Activated naive CD4-positive, alpha-beta T cell treated with Interleukin-2 at 50 U/mL for 16 hours (primary cell): ENCODE measurements at regions not wholly inside any gene's neighbourhood (a gene's known extent, or its start where the extent isn't known, plus 50 kb on each side); places are given as distances from the start of the nearest gene placed in this dataset.

Source experiments
- DNase-seq: peaks from one replicate; pipeline ENCODE4 v3.0.0-alpha.2; 2020

DNA sequence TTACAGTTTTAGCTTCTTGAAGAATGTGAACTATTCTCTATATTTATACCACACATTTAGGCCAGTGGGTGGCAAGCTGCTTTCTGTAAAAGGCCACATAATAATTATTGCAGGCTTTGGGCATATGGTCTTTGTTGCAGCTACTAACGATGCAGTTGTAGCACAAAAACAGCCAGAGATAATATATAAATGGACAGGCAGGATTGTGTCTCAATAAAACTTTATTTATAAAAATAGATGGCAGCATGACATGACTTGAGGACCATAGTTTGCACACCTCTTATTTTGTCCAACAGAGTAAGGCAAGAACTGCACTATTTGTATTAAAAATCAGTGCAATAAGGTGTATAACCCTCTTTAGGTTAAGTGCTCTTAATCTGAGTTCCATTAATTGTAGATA lies 415.0 kb downstream of the ANXA1 start:
- DNase-seq: no peak

DNA sequence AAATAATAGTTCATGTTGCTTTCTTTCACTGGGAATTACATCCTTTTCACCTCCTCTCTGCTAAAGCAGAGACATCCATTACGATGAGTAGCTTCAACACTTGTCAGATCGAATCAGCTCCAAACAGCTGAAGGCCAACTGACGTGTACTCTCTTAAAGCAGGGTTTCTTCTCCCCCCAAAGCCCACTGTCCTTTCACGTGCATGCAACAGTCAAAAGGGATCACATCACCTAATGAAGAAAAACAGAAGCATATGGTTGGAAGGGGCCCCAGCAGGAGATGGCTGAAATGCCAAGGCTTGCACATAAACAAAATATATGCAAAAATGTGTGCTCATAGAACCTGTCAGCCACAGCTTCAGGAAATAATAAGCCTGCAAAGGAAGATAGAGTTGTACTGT lies 421.6 kb downstream of the ANXA1 start:
- no peak for DNase-seq

DNA sequence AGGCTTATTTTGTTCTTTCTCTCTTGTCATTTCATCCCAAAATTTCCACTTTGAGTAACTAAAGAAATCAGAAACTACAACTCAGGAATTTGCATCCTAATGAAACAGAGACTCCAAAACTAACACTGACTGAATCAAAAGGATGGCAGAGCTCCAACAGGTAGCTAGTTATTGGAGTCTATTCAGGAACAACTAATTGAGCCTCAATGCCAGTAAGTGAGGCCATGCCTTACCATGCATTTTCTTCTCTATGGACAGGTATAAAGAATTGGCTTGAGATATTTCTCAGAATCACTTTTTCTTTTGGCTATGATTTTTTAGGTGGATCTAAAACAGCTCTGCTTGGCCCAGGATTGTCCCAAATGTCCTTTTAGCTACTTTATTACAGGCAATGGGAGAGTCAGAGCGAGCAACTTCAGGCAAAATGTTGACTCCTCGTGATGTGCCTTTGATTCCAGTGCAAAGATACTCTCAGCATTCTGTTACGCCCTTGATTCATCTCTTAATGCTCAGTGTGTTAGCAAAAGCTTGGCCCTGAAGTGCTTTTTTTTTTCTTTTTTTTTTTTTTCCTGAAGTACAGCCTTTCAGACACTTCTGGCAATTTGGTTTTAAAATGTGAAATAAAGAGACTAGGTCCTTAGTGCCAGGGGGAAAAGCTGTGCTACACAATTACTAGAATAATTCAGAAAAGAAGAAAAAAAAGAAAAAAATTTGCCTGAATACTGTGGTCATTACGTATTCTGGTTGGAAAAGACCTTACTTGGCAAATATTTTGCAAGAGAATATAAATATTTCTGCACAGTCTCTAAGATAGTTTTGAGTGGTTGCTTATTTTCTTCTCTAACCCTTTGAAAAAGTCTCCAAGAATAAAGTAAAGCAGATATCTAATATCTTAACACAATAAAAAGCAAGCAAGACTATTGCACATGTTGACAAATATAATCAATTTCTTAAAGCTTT lies 423.7 kb downstream of the ANXA1 start:
- DNase-seq: no peak

GRCh38 chr9:73577848-73578247 lies 426.2 kb downstream of the ANXA1 start:
- DNase-seq: no peak

DNA sequence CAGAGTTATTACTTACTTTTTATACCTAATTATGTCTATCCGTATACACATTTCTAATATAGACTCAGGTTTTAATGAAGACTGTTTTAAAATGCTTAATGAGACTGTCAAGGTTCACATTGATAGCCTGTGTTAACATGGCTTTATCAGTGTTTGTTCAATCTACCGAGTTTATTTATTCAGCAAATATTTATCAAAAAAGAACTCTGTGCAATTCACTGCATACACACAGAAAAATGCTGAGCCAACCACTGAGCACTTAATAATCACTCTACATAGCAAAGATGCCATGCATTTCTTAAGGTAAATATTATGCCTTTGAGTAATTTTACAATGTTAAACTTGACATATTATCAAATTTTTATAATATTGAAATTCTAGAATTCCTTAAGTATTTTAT lies 428.2 kb downstream of the ANXA1 start:
- no peak for DNase-seq

GRCh38 chr9:73583576-73583975 lies 431.9 kb downstream of the ANXA1 start:
- DNase-seq: no peak

GRCh38 chr9:73595036-73595545 lies 443.4 kb downstream of the ANXA1 start:
- DNase-seq: no peak

DNA sequence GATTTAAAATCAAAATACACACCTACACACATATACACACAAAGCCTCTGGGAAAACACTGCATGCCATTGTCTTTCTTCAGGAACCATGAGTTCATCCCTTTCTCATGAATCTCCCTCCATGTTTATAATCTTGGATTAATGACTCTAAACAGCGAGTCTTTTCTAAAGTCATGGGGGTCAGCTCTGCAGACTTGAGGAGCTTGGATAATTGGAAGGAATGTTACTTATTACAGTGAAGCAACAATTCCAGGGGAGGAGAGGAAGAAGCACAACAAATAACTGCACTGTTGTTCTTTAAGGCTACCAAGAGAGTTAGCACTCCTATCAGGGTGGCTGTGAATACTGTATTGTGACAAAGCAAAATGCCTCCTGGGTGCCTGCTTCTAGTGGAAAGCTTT lies 444.7 kb downstream of the ANXA1 start:
- DNase-seq: no peak

DNA sequence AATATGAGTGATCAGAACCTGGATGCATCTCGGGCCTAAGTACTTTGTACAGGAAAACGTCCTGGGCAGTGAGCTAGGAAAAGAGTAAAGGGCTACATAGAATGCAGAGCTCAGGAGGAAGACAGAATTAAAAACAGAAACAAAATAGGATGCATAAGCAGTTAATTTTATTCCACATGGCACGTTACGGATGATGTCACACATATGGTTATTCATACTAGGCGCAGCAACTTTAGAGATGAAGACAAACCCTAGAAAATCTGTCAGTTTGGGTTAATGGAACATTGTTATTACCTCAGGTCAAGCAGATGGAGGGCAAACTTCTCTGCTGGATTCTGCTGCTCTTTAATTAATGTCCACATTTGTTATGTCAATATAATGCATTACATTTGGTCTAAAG lies 445.4 kb downstream of the ANXA1 start:
- no peak for DNase-seq

- no peak for DNase-seq
These were observed 446.1 kb downstream of the ANXA1 start for GRCh38 chr9:73597771-73598170.

- no peak for DNase-seq
These were observed 457.7 kb downstream of the ANXA1 start for GRCh38 chr9:73609381-73609780.

DNA sequence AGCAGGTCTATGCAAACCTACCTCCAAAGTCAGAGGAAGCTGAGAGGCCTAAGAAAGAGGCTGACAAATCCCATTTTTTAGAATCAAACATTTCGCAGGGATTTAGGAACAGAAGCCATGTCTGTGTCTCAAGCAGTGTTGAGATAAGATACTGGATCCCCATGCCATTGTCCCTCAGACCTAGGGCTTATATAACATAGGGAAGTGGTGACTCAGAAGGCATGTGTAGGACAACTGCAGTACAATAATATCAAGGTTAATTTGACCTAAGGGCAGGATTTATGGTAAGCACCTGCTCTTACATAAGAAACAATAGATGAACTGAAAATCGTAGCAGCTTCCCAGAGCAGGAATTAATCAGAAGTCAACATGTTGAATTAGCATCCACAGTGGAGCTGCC lies 459.4 kb downstream of the ANXA1 start:
- no peak for DNase-seq

GRCh38 chr9:73613092-73613701 lies 461.5 kb downstream of the ANXA1 start:
- DNase-seq: no peak

DNA sequence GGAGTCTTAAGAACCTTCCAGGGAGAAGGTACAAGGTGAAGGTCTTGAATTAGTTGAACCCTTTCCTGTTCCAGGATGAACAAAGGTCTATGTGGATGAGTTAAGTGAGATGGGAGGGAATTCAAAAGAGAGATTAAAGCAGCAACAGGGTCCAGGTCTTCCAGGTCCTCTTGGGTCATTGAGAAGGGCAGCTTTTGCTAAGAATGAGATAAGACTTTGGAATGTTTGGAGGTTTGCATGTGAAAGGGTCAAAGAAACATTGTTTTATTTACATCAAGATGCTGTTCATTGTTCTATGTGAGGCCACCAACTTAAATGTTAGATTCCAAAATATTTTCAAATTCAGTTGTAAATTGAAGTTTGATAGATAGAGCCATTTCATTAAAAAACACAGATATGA lies 463.9 kb downstream of the ANXA1 start:
- DNase-seq: no peak

- DNase-seq: no peak
These were observed 465.9 kb downstream of the ANXA1 start for GRCh38 chr9:73617586-73617985.

- DNase-seq: no peak
These were observed 489.3 kb downstream of the ANXA1 start for GRCh38 chr9:73640971-73641370.

GRCh38 chr9:73643379-73644013 lies 491.8 kb downstream of the ANXA1 start:
- no peak for DNase-seq

DNA sequence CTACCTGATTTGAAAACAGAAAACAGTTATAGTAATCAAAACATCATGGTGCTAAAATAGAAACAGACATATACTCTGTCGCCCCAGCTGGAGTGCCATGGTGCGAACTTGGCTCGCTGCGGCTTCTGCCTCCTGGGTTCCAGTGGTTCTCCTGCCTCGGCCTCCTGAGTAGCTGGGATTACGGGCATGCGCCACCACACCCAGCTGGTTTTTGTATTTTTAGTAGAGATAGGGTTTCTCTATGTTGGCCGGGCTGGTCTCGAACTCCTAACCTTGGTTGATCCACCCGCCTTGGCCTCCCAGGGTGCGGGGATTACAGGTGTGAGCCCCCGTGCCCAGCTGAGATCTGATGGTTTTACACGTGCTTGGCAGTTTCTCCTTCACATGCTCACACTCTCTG lies 495.9 kb downstream of the ANXA1 start:
- DNase-seq: no peak

GRCh38 chr9:73649552-73649951 lies 497.9 kb downstream of the ANXA1 start:
- no peak for DNase-seq

DNA sequence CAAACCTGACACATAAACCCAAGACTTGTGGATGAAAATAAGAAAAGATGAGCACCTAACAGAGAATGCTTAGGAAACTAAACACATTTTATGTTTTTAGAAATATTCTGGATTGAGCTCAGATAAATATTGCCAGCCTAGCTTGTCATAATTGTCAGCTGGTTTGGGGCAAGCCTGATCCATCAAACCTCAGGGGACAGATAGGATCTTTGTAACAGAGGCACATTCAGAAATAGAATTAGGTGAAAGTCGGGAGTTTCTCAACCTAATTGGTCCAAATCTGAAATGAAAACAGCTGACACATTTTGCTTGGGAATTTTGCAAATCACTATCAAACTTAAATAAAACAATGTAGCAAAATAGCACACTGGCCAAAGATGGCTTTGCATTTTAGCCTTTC lies 503.7 kb downstream of the ANXA1 start:
- no peak for DNase-seq

DNA sequence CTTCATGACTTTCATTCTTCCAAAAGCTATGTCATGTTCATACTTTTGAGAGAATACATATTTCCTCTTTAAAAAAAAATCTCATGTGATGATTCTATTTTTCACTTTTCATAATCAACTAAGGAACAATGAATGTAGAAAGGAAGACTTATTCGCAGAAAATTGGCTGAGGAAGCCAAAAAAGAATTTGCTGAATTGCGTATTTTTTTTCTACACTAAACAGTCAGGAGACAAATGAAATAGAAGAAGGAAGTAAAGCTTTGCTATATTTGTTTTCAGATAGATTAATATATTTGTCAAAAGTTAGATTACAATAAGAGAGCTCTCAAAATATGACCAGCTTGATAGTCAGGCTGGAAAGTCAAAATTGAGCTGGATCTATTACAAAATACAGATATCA lies 504.2 kb downstream of the ANXA1 start:
- DNase-seq: no peak

DNA sequence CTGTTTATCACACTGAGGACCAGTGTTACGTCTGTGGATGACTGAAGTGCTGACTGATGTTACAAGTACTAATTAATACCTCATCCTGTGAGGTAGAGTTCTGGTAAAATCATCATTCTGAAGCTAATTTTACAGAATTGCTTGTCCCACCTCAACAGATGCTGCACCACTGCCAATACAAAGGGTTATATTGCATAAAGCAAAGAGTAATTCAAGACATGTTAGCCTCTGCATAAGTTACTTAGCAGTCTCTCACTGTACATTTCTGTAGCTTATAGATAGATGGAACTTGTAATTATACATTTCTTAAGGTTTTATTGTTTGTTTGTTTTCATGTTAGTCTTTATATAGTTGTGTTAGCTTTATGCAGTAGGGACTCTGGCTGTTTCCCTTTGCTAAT lies 513.6 kb downstream of the ANXA1 start:
- no peak for DNase-seq

- no peak for DNase-seq
These were observed 516.1 kb downstream of the ANXA1 start for GRCh38 chr9:73667749-73668148.

DNA sequence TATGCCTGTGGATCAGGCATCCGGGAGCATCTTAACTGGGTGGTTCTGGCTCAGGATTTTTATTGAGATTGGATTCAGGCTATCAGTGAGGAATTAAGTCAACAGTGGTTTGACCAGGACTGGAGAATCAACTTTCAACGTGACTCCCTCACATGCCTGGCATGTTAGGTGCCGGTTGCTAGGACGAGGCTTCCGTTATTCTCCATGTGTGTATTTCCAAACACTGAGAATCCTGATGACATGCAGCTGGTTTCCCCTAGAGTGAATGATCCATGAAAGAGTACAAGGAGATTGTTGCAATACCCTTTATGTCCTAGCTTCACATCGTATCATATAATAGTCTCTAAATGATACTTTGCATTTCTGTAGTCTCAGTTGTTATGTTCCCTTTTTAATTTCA lies 529.2 kb downstream of the ANXA1 start:
- no peak for DNase-seq
